HEK293 (cell line): ENCODE measurements at regions not wholly inside any gene's neighbourhood (a gene's known extent, or its start where the extent isn't known, plus 50 kb on each side); places are given as distances from the start of the nearest gene placed in this dataset.

Experiments used
- KLF1 ChIP-seq: fragments of 450-650 bp; formaldehyde crosslinking; IDR thresholded peaks from 2 replicates; pipeline ENCODE4 v1.5.1; 2016; ENCODE audit warnings: missing biosample characterization, missing genetic modification characterization
- PBX3 ChIP-seq: sonication (generic); formaldehyde crosslinking; IDR thresholded peaks from 2 replicates; pipeline ENCODE4 v1.8.1; 2022; ENCODE audit warnings: mild to moderate bottlenecking, moderate library complexity, missing genetic modification reagents
- PRDM1 ChIP-seq: fragments of 450-650 bp; formaldehyde crosslinking; IDR thresholded peaks from 2 replicates; pipeline ENCODE4; 2016; ENCODE audit warnings: missing biosample characterization, missing genetic modification characterization
- SALL2 ChIP-seq: fragments of 450-650 bp; formaldehyde crosslinking; IDR thresholded peaks from 2 replicates; pipeline ENCODE4 v1.5.0; 2017; ENCODE audit warnings: missing biosample characterization, mild to moderate bottlenecking, missing genetic modification characterization, borderline replicate concordance
- ZBTB21 ChIP-seq: fragments of 450-650 bp; formaldehyde crosslinking; IDR thresholded peaks from 2 replicates; pipeline ENCODE4 v1.5.1; 2017; ENCODE audit warnings: missing biosample characterization, missing genetic modification characterization
- ZNF202 ChIP-seq: fragments of 450-650 bp; formaldehyde crosslinking; IDR thresholded peaks from 2 replicates; pipeline ENCODE4 v1.5.1; 2016; ENCODE audit warnings: missing biosample characterization, missing genetic modification characterization, borderline replicate concordance
- ZNF354C ChIP-seq: fragments of 450-650 bp; formaldehyde crosslinking; IDR thresholded peaks from 2 replicates; pipeline ENCODE4 v1.5.1; 2016; ENCODE audit warnings: missing biosample characterization, missing genetic modification characterization, low read depth, borderline replicate concordance
- ZNF426 ChIP-seq: fragments of 450-650 bp; formaldehyde crosslinking; IDR thresholded peaks from 2 replicates; pipeline ENCODE4 v1.5.1; 2017; ENCODE audit warnings: missing biosample characterization, missing genetic modification characterization, mild to moderate bottlenecking, inconsistent platforms, moderate library complexity
- ZNF660 ChIP-seq: fragments of 450-650 bp; IDR thresholded peaks from 2 replicates; pipeline ENCODE4 v1.5.1; 2018; ENCODE audit warnings: missing biosample characterization, mild to moderate bottlenecking, missing genetic modification characterization
- TF ChIP-seq, protein P1 (sequence below): fragments of 450-650 bp; formaldehyde crosslinking; IDR thresholded peaks from 2 replicates; pipeline ENCODE4 v1.5.1; 2016; ENCODE audit warnings: missing biosample characterization, missing genetic modification characterization

GRCh38 chrX:151825007-151825406, 87.7 kb upstream of the MAGEA4 start:
- TF ChIP-seq SALL2 (tag by site-specific recombination) (no peak), PRDM1 (no peak), ZBTB21 (tag by site-specific recombination) (no peak), PBX3 (CRISPR knock-in tag) (no peak), ZNF202 (tag by site-specific recombination) (no peak), ZNF354C (tag by site-specific recombination) (no peak), ZNF426 (tag by site-specific recombination) (no peak), KLF1 (tag by site-specific recombination) (no peak), ZNF660 (no peak)
- TF ChIP-seq, protein P1, sequence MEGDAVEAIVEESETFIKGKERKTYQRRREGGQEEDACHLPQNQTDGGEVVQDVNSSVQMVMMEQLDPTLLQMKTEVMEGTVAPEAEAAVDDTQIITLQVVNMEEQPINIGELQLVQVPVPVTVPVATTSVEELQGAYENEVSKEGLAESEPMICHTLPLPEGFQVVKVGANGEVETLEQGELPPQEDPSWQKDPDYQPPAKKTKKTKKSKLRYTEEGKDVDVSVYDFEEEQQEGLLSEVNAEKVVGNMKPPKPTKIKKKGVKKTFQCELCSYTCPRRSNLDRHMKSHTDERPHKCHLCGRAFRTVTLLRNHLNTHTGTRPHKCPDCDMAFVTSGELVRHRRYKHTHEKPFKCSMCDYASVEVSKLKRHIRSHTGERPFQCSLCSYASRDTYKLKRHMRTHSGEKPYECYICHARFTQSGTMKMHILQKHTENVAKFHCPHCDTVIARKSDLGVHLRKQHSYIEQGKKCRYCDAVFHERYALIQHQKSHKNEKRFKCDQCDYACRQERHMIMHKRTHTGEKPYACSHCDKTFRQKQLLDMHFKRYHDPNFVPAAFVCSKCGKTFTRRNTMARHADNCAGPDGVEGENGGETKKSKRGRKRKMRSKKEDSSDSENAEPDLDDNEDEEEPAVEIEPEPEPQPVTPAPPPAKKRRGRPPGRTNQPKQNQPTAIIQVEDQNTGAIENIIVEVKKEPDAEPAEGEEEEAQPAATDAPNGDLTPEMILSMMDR: no peak
